ENCODE measurements at regions not wholly inside any gene's neighbourhood (a gene's known extent, or its start where the extent isn't known, plus 50 kb on each side); places are given as distances from the start of the nearest gene placed in this dataset.

GRCh38 chr22:49640366-49641095 lies 187.1 kb downstream of the BRD1 start:
- DNase-seq (ENCODE audit: low read depth), result no peak

GRCh38 chr22:49639956-49640355 lies 187.7 kb downstream of the BRD1 start:
- DNase-seq (ENCODE audit: low read depth), result no peak

GRCh38 chr22:49638788-49639187 lies 188.9 kb downstream of the BRD1 start:
- DNase-seq (ENCODE audit: low read depth), result no peak

GRCh38 chr22:49638001-49638400 lies 189.7 kb downstream of the BRD1 start:
- DNase-seq (ENCODE audit: low read depth), result no peak

- DNase-seq (ENCODE audit: low read depth), result no peak
Observed at GRCh38 chr22:49637255-49637760, 190.4 kb downstream of the BRD1 start.

- no peak for DNase-seq (ENCODE audit: low read depth)
Observed at GRCh38 chr22:49636649-49637048, 191.0 kb downstream of the BRD1 start.

GRCh38 chr22:49636214-49636613 lies 191.5 kb downstream of the BRD1 start:
- no peak for DNase-seq (ENCODE audit: low read depth)

- DNase-seq (ENCODE audit: low read depth), result no peak
Observed at GRCh38 chr22:49634006-49634772, 193.5 kb downstream of the BRD1 start.

- no peak for DNase-seq (ENCODE audit: low read depth)
Observed at GRCh38 chr22:49633010-49633324, 194.7 kb downstream of the BRD1 start.

GRCh38 chr22:49632199-49633009 lies 195.3 kb downstream of the BRD1 start:
- DNase-seq (ENCODE audit: low read depth), result no peak

GRCh38 chr22:49630448-49630946 lies 197.2 kb downstream of the BRD1 start:
- no peak for DNase-seq (ENCODE audit: low read depth)

GRCh38 chr22:49629586-49630447 lies 197.9 kb downstream of the BRD1 start:
- DNase-seq (ENCODE audit: low read depth), result no peak

GRCh38 chr22:49629261-49629570 lies 198.5 kb downstream of the BRD1 start:
- DNase-seq (ENCODE audit: low read depth), result no peak

- DNase-seq (ENCODE audit: low read depth), result no peak
Observed at GRCh38 chr22:49628391-49629260, 199.0 kb downstream of the BRD1 start.

GRCh38 chr22:49627217-49628181 lies 200.2 kb downstream of the BRD1 start:
- no peak for DNase-seq (ENCODE audit: low read depth)

GRCh38 chr22:49626361-49627216 lies 201.1 kb downstream of the BRD1 start:
- DNase-seq (ENCODE audit: low read depth), result no peak

- no peak for DNase-seq (ENCODE audit: low read depth)
Observed at GRCh38 chr22:49624421-49625177, 203.1 kb downstream of the BRD1 start.

GRCh38 chr22:49623715-49624114 lies 204.0 kb downstream of the BRD1 start:
- no peak for DNase-seq (ENCODE audit: low read depth)
